AG08395 (cell line): ENCODE measurements at regions not wholly inside any gene's neighbourhood (a gene's known extent, or its start where the extent isn't known, plus 50 kb on each side); places are given as distances from the start of the nearest gene placed in this dataset.

ENCODE experiments used
- DNase-seq: peaks from one replicate; pipeline ENCODE4 v3.0.0; 2012; ENCODE audit warnings: mixed read lengths, low spot score

GRCh38 chr4:128386761-128387599 lies 99.4 kb upstream of the PGRMC2 start:
- peak; percentile 94 for DNase-seq

- peak; percentile 25 for DNase-seq
Measured at GRCh38 chr4:128385683-128386304, 98.2 kb upstream of the PGRMC2 start.

GRCh38 chr4:128384765-128385598 lies 97.4 kb upstream of the PGRMC2 start:
- no peak for DNase-seq

- DNase-seq: peak; percentile 63
Measured at GRCh38 chr4:128384091-128384520, 96.5 kb upstream of the PGRMC2 start.

- DNase-seq: no peak
Measured at GRCh38 chr4:128381748-128382559, 94.3 kb upstream of the PGRMC2 start.

GRCh38 chr4:128380306-128380705 lies 92.7 kb upstream of the PGRMC2 start:
- no peak for DNase-seq

GRCh38 chr4:128379860-128380259 lies 92.2 kb upstream of the PGRMC2 start:
- peak; percentile 28 for DNase-seq

- no peak for DNase-seq
Measured at GRCh38 chr4:128378668-128379067, 91.1 kb upstream of the PGRMC2 start.

- no peak for DNase-seq
Measured at GRCh38 chr4:128376958-128377357, 89.3 kb upstream of the PGRMC2 start.

GRCh38 chr4:128376303-128376702 lies 88.7 kb upstream of the PGRMC2 start:
- no peak for DNase-seq

- no peak for DNase-seq
Measured at GRCh38 chr4:128373628-128374027, 86.0 kb upstream of the PGRMC2 start.

- DNase-seq: no peak
Measured at GRCh38 chr4:128371876-128372275, 84.3 kb upstream of the PGRMC2 start.

- peak; percentile 51 for DNase-seq
Measured at GRCh38 chr4:128371001-128371777, 83.6 kb upstream of the PGRMC2 start.

- DNase-seq: no peak
Measured at GRCh38 chr4:128366212-128366611, 78.6 kb upstream of the PGRMC2 start.

GRCh38 chr4:128364565-128364964 lies 77.0 kb upstream of the PGRMC2 start:
- DNase-seq: no peak

GRCh38 chr4:128363966-128364365 lies 76.4 kb upstream of the PGRMC2 start:
- DNase-seq: no peak

GRCh38 chr4:128362760-128363159 lies 75.1 kb upstream of the PGRMC2 start:
- no peak for DNase-seq

GRCh38 chr4:128359422-128359821 lies 71.8 kb upstream of the PGRMC2 start:
- no peak for DNase-seq

GRCh38 chr4:128358913-128359279 lies 71.3 kb upstream of the PGRMC2 start:
- DNase-seq: no peak

GRCh38 chr4:128358231-128358912 lies 70.8 kb upstream of the PGRMC2 start:
- DNase-seq: peak; percentile 88
